AG09309 (cell line): ENCODE measurements at regions not wholly inside any gene's neighbourhood (a gene's known extent, or its start where the extent isn't known, plus 50 kb on each side); places are given as distances from the start of the nearest gene placed in this dataset.
A peak's percentile ranks its signal among the peaks of the same experiment; 100 is the strongest.

ENCODE experiments used
- DNase-seq: peaks from one replicate; pipeline ENCODE4 v3.0.0-alpha.2; 2010; ENCODE audit warnings: low read depth
- H3K4me3 ChIP-seq: 2 replicates; pipeline ENCODE4 v1.5.1; 2011; ENCODE audit warnings: mild to moderate bottlenecking, low read depth, low read length, moderate library complexity; ENCODE audit not compliant: control insufficient read depth
- CTCF ChIP-seq: IDR thresholded peaks from 2 replicates; pipeline ENCODE4 v1.5.1; 2011; ENCODE audit warnings: mild to moderate bottlenecking, low read depth, low read length, inconsistent platforms; ENCODE audit not compliant: insufficient read depth, control insufficient read depth; ENCODE audit errors: missing control alignments

GRCh38 chr3:151638555-151639417 lies 94.9 kb upstream of the AADACL2 start:
- no peak overlapping the region for H3K4me3 ChIP-seq
- TF ChIP-seq CTCF = no peak
- no peak for DNase-seq

GRCh38 chr3:151635905-151636304 lies 97.8 kb upstream of the AADACL2 start:
- H3K4me3 ChIP-seq = no peak overlapping the region
- TF ChIP-seq CTCF = no peak
- no peak for DNase-seq

GRCh38 chr3:151631946-151632345 lies 101.8 kb upstream of the AADACL2 start:
- DNase-seq = no peak
- no peak for TF ChIP-seq CTCF
- no peak overlapping the region for H3K4me3 ChIP-seq

GRCh38 chr3:151630938-151631441 lies 102.7 kb upstream of the AADACL2 start:
- no peak for TF ChIP-seq CTCF
- H3K4me3 ChIP-seq = no peak overlapping the region
- DNase-seq = peak; percentile 8

GRCh38 chr3:151630035-151630434 lies 103.7 kb upstream of the AADACL2 start:
- DNase-seq = no peak
- no peak for TF ChIP-seq CTCF

GRCh38 chr3:151625586-151625985 lies 108.1 kb upstream of the AADACL2 start:
- no peak for DNase-seq
- no peak for TF ChIP-seq CTCF
- no peak overlapping the region for H3K4me3 ChIP-seq

More at GRCh38 chr3:151630035-151630434, 103.7 kb upstream of the AADACL2 start:
- H3K4me3 ChIP-seq = no peak overlapping the region

- no peak for DNase-seq
- TF ChIP-seq CTCF = no peak
- H3K4me3 ChIP-seq = no peak overlapping the region
Measured at GRCh38 chr3:151625086-151625485, 108.6 kb upstream of the AADACL2 start.
